Occipital lobe (tissue), 1 donor: ENCODE measurements at regions not wholly inside any gene's neighbourhood (a gene's known extent, or its start where the extent isn't known, plus 50 kb on each side); places are given as distances from the start of the nearest gene placed in this dataset.
"Not testable (repeated sequence)": the region's sequence is repeated elsewhere in the genome, so short reads cannot be mapped to it uniquely, and the experiment has no call there.

Experiments
- DNase-seq: peaks from one replicate; lab custom pipeline; 2025; lab: John Stamatoyannopoulos, UW

- DNase-seq, result no peak
These were observed 1668.6 kb upstream of the AGA start for GRCh38 chr4:179110816-179111215.

DNA sequence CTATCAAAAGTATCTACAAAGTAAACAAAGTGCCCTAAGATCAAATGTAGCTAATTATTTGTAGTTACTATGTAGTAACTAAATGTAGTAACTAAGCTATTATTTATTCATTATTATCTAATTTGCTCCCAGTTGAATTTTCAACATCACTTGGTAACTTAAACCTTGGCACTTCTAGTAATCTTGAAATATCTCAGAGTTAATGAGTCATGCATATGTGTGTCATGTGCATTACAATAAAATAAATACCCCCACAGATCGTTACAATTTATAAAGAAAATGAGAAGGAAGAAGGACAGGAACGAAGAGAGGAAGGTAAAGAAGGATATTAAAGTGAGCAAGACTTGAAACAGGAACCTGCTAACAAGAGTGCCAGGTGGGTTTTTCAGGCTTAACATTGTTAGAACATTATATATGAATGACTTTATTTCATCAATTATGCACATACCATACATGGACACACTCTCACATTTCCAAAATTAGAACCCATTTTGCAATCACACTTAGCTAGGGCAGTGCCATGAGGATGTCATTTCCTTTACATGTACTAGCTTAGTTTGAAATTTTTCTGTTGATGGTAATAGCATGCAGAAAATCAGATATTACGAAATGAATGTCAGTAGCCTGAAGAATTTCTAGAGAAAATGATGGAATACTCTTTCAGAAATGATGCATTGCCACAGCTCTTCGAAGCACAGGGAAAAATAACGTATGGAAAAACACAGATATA, 1670.4 kb upstream of the AGA start:
- no peak for DNase-seq

- DNase-seq, result no peak
These were observed 1672.4 kb upstream of the AGA start for GRCh38 chr4:179114615-179115014.

- no peak for DNase-seq
These were observed 1673.8 kb upstream of the AGA start for GRCh38 chr4:179116011-179116410.

DNA sequence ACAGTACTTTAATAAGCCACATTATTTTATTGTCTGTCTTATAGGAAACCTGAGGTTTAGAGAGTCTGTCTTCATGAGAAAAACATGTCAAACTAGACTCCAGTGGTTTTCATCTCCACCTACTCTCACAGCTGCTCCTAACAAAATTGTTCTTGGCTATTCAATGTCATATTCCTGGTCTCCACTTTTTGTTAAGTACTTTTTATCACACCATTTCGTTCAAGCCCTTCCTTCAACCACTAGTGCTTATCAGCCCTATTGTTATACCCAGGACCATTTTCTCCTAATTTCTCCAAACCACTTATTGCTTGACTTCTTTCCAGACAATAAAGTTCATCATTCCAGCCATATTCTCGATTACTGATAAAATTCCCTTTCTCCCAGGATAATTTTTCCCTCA, 1674.3 kb upstream of the AGA start:
- DNase-seq, result no peak

DNA sequence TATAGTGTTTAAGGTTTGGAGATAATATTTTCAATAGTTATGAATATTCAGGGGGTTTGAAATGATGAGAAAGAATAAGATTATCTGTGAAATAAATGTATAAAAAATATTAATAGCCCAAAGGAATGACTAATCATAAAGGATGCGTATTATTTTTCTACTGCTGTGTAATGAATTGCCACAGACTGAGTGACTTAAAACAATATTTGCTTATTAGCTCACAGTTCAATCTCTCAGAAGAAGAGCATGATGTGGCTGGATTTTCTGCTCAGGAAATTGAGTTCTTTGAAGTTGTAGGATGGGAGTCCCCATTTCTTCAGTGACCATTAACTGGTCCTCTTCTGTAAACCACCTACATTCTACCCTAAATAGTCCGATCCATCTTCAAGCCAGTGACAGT, 1680.8 kb upstream of the AGA start:
- no peak for DNase-seq

DNA sequence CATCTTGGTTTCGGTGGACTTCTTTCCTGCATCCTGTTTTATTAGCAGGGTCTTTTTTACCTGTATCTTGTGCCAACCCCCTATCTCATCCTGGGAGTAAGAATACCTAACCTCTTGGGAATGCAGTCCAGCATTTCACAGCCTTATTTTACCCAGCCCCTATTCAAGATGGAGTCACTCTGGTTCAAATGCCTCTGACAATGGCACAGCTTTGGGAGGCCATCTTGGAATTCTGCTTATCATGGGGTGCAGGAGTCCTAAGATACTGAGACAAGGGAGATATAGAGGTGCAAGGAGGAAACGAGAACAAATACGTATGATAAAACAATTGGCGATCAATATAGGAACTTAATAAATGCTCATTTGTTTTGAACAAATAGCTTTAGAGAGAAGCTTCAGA, 1682.2 kb upstream of the AGA start:
- no peak for DNase-seq

- no peak for DNase-seq
These were observed 1682.7 kb upstream of the AGA start for GRCh38 chr4:179124957-179125356.

- no peak for DNase-seq
These were observed 1683.6 kb upstream of the AGA start for GRCh38 chr4:179125870-179126269.

DNA sequence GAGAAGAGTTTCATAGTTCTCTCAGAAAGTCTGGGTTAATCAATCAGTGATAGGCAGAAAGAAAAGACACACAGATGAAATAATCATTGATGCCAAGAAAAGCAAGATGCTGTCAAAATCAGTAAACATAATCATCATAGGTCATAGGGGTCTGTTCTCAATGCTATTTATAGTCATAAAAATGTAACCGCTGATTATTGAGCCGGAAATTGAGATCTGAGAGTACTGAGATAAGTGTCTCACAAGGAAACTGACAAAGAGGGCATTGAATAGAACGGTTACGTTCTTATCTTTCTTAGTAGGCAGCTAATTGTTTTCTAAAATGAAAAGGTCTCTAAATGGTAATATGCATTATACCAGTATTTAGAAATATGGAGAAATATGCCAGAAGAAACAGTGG, 1686.1 kb upstream of the AGA start:
- DNase-seq, result no peak

- DNase-seq, result no peak
These were observed 1688.0 kb upstream of the AGA start for GRCh38 chr4:179130122-179130714.

- no peak for DNase-seq
These were observed 1703.7 kb upstream of the AGA start for GRCh38 chr4:179145746-179146525.

DNA sequence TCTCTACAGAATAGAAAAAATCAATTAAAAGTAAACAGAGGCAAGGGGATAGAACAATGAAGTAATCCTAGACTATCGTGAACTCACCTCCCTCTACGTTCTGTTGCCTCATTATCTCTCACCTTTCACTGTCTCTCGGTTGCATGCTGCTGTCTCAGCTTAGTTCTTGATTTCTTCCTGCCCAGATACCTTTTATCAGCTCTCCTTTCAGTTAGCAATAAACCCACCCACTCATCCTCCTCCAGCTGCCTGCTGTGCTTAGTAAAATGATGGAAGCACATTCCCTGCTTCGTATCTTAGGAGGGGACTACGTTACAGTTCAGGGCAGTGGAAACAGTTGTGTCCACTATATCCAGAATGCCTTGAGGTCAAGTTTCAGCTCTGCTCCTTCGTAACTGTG, 1709.5 kb upstream of the AGA start:
- DNase-seq, result no peak

DNA sequence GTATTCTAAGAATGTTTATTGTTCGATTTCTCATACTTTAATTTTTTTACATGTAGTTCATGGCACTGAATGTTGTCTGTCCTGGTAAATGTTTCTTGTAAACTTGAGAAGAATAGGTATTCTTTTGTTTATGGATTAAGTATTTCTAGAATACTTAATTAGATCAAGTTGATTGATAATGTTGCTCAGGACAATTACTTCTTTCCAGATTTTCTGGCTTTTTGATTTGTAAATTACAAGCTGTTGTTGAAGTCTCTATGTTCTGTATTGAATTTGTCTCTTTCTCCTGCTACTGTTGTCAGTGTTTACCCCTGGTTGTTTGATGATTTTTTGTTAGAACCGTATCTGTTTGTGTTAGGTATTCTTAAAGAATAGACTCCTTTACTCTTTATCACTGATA, 1720.9 kb upstream of the AGA start:
- DNase-seq, result no peak

- no peak for DNase-seq
These were observed 1722.2 kb upstream of the AGA start for GRCh38 chr4:179164267-179164999.

DNA sequence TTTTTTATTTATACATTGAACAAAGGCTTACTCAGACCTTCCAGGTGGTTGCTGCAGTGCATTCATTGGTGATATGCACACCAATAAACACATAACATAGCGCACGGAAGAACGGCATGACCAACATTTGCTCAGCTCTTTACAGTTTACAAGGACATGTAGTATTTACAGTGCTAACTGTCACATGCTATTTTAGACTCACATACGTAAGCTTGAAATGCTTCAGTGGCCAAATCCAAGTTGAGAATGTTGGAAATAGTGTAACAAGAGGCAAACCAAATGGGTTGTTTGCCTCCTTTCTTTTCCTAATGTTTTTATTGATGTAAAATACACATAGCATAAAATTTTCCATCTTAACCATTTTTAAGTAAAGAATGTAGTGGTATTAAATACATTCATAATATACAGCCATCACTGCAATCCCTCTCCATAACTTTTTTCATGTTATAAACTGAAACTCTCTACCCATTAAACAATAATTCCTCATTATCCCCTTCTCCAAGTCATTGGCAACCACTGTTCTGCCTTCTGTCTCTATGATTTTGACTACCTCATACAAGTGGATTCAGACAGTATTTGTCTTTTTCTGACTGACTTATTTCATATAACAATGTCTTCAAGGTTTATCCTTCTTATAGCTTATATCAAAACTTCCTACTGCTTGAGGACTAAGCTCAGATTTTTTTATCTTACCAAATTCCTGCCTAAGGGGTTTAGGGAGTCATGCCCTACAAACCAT, 1722.9 kb upstream of the AGA start:
- no peak for DNase-seq

DNA sequence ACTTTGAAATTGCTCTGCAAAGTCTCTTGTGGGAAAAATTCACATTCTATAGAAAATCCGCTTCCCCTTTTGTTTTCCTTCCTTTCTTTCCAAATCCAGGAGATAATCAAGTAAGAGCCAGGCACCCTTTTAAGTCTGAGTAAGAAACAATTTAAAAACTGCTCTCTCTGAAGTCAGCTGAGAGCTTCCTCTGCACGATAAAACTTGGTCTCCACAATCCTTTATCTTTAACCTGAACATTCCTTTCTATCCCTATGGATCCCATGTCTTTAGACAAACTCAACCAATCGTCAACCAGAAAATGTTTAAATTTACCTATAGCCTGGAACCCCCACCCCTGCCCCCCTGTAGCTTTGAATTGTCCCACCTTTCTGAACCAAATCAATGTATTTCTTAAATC, 1723.6 kb upstream of the AGA start:
- no peak for DNase-seq

DNA sequence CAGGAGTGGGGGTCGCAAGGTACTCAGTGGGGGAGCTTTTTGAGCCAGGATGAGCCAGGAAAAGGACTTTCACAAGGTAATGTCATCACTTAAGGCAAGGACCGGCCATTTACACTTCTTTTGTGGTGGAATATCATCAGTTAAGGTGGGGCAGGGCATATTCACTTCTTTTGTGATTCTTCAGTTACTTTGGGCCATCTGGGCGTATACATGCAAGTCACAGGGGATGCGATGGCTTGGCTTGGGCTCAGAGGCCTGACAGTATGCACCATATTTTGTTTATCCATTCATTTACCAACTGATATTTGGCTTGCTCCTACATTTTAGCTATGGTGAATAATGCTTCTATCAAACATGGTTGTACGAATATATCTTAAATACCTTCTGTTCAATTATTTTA, 1728.1 kb upstream of the AGA start:
- not testable (repeated sequence) for DNase-seq

DNA sequence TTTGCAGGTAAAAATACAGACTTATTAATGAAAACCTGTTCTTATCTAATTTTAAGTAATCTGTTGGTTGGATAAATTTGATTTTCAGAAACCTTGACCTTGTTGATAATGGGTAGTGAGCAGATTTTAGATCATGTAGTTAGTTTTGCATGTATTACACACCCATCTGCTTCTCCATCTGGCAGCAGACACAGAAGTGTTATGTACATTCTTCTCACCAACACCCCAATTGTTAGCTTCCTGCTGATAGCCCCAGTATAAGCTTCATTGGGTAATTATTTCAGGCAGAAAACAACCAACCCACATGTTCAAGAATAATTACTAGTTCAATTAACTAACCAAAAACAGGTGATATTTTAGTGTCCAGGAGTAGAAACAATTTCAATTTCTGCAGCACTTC, 1740.5 kb upstream of the AGA start:
- DNase-seq, result no peak

DNA sequence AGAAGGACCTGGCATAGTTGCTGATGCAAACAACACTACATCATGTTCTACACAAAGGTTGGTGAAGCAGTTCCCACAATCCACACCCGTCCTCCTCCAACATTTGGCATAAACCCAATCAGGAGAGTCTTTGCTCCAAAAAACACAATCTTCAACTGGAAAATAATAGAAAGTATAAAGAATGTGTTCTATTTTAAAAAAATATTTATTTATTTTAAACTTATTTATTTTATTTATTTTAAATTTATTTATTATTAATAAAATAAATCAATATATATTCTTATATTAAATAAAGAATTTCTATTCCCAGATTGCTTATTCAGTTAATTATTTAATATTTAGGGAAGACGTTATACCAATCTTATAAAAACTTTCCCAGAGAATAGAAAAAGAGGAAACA, 1753.7 kb upstream of the AGA start:
- DNase-seq, result no peak

GRCh38 chr4:179196511-179196910, 1754.3 kb upstream of the AGA start:
- DNase-seq, result no peak
